ENCODE measurements at regions not wholly inside any gene's neighbourhood (a gene's known extent, or its start where the extent isn't known, plus 50 kb on each side); places are given as distances from the start of the nearest gene placed in this dataset.

DNA sequence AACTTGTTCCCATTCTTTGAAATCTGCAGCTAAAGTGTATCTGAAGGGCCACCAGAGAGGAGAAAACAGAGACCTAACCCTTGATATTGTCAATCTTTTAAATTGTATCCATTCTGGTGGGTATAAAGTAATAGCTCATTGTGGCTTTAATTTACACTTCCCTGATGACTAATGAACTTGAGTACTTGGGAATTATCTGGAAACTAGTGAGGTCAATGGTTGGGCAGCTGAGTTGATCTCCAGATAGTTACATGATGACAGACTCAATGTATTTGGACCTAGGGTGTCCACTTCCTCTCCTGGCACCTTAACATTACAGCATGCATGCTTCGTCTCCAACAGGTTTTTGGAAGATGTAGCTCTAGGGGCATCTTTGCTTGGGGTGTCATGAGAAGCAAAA is 195.2 kb downstream of the PDCD6IP start:
- no peak for DNase-seq
- no peaks in the 10 kb centered on the region for H3K9me2 ChIP-seq (ENCODE audit: insufficient read depth)
- intact Hi-C loops (cut with micrococcal nuclease; ENCODE audit: unreplicated experiment): no loop called here
- H3K36me3 ChIP-seq (ENCODE audit: low read depth): no peaks in the 10 kb centered on the region
- H3K79me2 ChIP-seq (ENCODE audit: low read depth): no peaks in the 10 kb centered on the region
- no peaks in the 10 kb centered on the region for H3F3A ChIP-seq (ENCODE audit: insufficient read depth, low read depth)
- no peaks in the 10 kb centered on the region for H3K9me3 ChIP-seq (ENCODE audit: insufficient read depth, low read depth)
- TF ChIP-seq CTCF (conservative IDR thresholded peaks at IDR 0.05) (no peak), EZH2 (IDR thresholded peaks at IDR 0.05; ENCODE audit: low read depth) (no peak)
- no peaks in the 10 kb centered on the region for H3K4me1 ChIP-seq (replicated peaks; ENCODE audit: insufficient read depth)
- no TSS peak for BruUV-seq (replicated peaks)
- ChIA-PET POLR2A (ENCODE audit: unreplicated experiment) (no interaction called here), CTCF (no interaction called here)
- H3K27ac ChIP-seq: no peak overlapping the region
- H3K27me3 ChIP-seq (ENCODE audit: insufficient read depth, low read depth): no peaks in the 10 kb centered on the region
- no peak overlapping the region for H3K4me2 ChIP-seq
- H4K20me1 ChIP-seq (ENCODE audit: insufficient read depth): no peaks in the 10 kb centered on the region
- no peak overlapping the region for H3K4me3 ChIP-seq
- no peak overlapping the region for H2AFZ ChIP-seq

DNA sequence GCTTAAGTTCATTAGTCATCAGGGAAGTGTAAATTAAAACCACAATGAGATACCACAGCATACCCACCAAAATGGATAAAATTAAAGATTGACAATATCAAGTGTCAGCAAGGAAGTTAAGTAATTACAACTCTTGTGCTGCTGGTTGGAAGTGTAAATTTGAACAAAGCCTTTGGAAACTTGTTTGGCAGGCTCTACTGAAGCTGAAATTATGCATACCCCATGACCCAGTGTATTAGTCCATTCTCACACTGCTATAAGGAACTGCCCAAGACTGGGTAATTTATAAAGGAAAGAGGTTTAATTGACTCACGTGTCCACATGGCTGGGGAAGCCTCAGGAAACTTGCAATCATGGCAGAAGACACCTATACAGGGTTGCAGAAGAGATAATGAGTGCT is 196.1 kb downstream of the PDCD6IP start:
- Histone ChIP-seq H3K27ac (no peak overlapping the region), H3K4me1 (replicated peaks; ENCODE audit: insufficient read depth) (no peaks in the 10 kb centered on the region), H3K79me2 (ENCODE audit: low read depth) (no peaks in the 10 kb centered on the region), H2AFZ (no peak overlapping the region), H3K9me2 (ENCODE audit: insufficient read depth) (no peaks in the 10 kb centered on the region), H3K27me3 (ENCODE audit: insufficient read depth, low read depth) (no peaks in the 10 kb centered on the region), H3K4me2 (no peak overlapping the region), H3F3A (ENCODE audit: insufficient read depth, low read depth) (no peaks in the 10 kb centered on the region), H3K9me3 (ENCODE audit: insufficient read depth, low read depth) (no peaks in the 10 kb centered on the region), H4K20me1 (ENCODE audit: insufficient read depth) (no peaks in the 10 kb centered on the region), H3K4me3 (no peak overlapping the region), H3K36me3 (ENCODE audit: low read depth) (no peaks in the 10 kb centered on the region)
- ChIA-PET POLR2A (ENCODE audit: unreplicated experiment) (no interaction called here), CTCF (no interaction called here)
- no TSS peak for BruUV-seq (replicated peaks)
- no peak for DNase-seq
- TF ChIP-seq CTCF (conservative IDR thresholded peaks at IDR 0.05) (no peak), EZH2 (IDR thresholded peaks at IDR 0.05; ENCODE audit: low read depth) (no peak)
- intact Hi-C loops (cut with micrococcal nuclease; ENCODE audit: unreplicated experiment): no loop called here

DNA sequence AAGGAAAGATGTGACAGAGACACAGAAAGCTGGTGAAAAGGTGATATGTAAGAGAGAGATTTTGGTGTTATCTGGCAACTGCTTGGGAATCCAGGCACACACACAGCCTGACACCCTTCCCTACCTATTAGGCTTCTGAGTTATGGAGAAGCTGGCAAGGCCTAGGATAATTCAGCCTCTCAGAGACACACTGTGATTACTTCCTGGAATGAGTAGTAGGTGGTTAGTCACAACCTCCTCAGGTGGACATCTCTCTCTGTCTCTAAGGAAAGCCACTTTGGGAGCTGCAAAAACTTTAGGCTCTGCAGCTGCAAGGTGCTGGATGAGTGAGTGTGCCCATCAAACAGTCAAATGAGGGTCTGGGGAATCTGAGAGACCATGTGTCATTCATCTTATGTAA is 201.9 kb downstream of the PDCD6IP start:
- TF ChIP-seq CTCF (conservative IDR thresholded peaks at IDR 0.05): no peak
- no peak for TF ChIP-seq EZH2 (IDR thresholded peaks at IDR 0.05; ENCODE audit: low read depth)
- intact Hi-C loops (cut with micrococcal nuclease; ENCODE audit: unreplicated experiment): no loop called here
- Histone ChIP-seq H2AFZ (no peak overlapping the region), H4K20me1 (ENCODE audit: insufficient read depth) (no peaks in the 10 kb centered on the region), H3K9me3 (ENCODE audit: insufficient read depth, low read depth) (no peaks in the 10 kb centered on the region), H3K4me1 (replicated peaks; ENCODE audit: insufficient read depth) (no peaks in the 10 kb centered on the region), H3F3A (ENCODE audit: insufficient read depth, low read depth) (no peaks in the 10 kb centered on the region), H3K27ac (no peak overlapping the region), H3K9me2 (ENCODE audit: insufficient read depth) (no peaks in the 10 kb centered on the region), H3K4me2 (no peak overlapping the region), H3K36me3 (ENCODE audit: low read depth) (no peaks in the 10 kb centered on the region), H3K27me3 (ENCODE audit: insufficient read depth, low read depth) (no peaks in the 10 kb centered on the region), H3K79me2 (ENCODE audit: low read depth) (no peaks in the 10 kb centered on the region), H3K4me3 (no peak overlapping the region)
- DNase-seq: no peak
- CTCF ChIA-PET: no interaction called here
- BruUV-seq (replicated peaks): no TSS peak
- POLR2A ChIA-PET (ENCODE audit: unreplicated experiment): no interaction called here
